ENCODE measurements at regions not wholly inside any gene's neighbourhood (a gene's known extent, or its start where the extent isn't known, plus 50 kb on each side); places are given as distances from the start of the nearest gene placed in this dataset.

DNA sequence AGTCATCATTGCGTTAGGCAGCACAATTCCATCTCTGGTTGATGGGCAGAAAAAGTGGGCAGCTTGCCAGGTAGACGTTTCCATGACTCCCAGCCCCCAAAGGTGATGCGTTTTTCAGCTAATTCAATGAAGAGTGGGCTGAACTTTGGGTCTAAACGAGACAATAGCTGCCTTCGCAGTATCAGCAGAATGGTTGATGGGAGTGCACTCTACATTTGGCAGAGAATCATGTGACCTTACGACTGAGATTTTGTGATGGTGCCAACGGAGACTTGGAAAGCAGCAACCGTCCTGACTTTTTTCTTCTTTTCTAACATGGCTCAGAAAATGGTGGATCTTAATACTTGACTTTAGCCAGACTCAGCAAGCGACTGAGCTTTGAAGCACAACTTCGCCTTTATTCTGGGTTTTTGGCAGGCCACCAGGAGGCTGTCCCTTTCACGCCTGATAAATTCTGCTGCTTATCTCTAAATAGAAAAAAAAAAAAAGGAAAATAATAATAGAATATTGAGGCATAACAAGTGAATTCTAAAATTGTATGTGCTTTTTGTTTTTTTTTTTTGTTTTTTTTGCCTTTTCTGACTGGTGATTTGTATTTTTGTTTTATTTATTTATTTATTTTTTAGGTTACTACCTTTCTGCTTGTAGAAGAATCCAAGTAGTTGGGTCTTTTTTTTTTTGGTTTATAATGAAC is 804.8 kb downstream of the USP25 start:
- no peak overlapping the region for H3K4me3 ChIP-seq (ENCODE audit: low read depth, low read length)
- TF ChIP-seq, protein P1, sequence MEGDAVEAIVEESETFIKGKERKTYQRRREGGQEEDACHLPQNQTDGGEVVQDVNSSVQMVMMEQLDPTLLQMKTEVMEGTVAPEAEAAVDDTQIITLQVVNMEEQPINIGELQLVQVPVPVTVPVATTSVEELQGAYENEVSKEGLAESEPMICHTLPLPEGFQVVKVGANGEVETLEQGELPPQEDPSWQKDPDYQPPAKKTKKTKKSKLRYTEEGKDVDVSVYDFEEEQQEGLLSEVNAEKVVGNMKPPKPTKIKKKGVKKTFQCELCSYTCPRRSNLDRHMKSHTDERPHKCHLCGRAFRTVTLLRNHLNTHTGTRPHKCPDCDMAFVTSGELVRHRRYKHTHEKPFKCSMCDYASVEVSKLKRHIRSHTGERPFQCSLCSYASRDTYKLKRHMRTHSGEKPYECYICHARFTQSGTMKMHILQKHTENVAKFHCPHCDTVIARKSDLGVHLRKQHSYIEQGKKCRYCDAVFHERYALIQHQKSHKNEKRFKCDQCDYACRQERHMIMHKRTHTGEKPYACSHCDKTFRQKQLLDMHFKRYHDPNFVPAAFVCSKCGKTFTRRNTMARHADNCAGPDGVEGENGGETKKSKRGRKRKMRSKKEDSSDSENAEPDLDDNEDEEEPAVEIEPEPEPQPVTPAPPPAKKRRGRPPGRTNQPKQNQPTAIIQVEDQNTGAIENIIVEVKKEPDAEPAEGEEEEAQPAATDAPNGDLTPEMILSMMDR (IDR thresholded peaks at IDR 0.05; ENCODE audit: insufficient read depth, low read length, poor library complexity, severe bottlenecking) = no peak
- no peak for DNase-seq (ENCODE audit: low read depth)
- H3K36me3 ChIP-seq (ENCODE audit: control insufficient read depth, insufficient read depth, low read length) = no peaks in the 10 kb centered on the region
- H3K27me3 ChIP-seq (ENCODE audit: control insufficient read depth, insufficient read depth, low read length) = no peaks in the 10 kb centered on the region

DNA sequence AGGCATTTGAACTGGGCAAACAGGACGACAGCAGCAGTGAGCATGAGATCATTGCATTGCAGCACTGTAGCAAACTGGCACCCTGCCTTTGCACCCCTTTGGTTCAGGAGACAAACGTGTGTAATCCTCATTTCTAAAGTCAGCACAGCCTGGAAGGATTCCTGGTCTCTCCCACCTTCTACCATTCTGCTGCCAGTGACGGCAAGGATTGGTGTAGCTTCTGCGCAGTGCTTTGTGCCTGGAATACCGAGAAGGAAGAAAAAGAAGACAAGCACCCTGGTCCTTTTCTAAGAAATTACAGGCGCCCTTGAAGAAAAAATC is 805.3 kb downstream of the USP25 start:
- no peak for DNase-seq (ENCODE audit: low read depth)
- TF ChIP-seq, protein P1 (IDR thresholded peaks at IDR 0.05; ENCODE audit: insufficient read depth, low read length, poor library complexity, severe bottlenecking) = no peak
- H3K27me3 ChIP-seq (ENCODE audit: control insufficient read depth, insufficient read depth, low read length) = no peaks in the 10 kb centered on the region
- no peak overlapping the region for H3K4me3 ChIP-seq (ENCODE audit: low read depth, low read length)
- no peaks in the 10 kb centered on the region for H3K36me3 ChIP-seq (ENCODE audit: control insufficient read depth, insufficient read depth, low read length)

GRCh38 chr21:16535626-16536025 is 805.8 kb downstream of the USP25 start:
- no peak for DNase-seq (ENCODE audit: low read depth)
- H3K27me3 ChIP-seq (ENCODE audit: control insufficient read depth, insufficient read depth, low read length) = no peaks in the 10 kb centered on the region
- no peaks in the 10 kb centered on the region for H3K36me3 ChIP-seq (ENCODE audit: control insufficient read depth, insufficient read depth, low read length)
- no peak overlapping the region for H3K4me3 ChIP-seq (ENCODE audit: low read depth, low read length)
- TF ChIP-seq, protein P1 (IDR thresholded peaks at IDR 0.05; ENCODE audit: insufficient read depth, low read length, poor library complexity, severe bottlenecking) = no peak

DNA sequence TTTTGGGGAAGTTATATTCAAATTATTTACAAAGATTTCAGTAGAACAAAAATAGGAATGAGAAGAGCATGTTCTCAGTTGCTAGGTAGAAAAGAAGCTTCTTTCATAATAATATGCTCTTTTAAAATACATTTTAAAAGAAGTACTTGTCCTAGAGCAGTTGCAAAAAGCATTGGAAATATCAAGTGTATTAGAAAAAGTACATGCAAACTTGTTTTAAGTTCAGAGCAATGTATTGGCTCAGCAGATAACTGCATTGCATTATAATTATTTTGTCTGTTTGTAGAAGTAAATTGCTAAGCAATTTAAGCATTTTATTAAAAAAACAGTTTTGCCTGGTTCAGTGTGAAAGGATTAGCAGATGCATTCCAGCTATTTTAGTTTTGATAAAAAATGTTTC is 806.4 kb downstream of the USP25 start:
- no peaks in the 10 kb centered on the region for H3K36me3 ChIP-seq (ENCODE audit: control insufficient read depth, insufficient read depth, low read length)
- H3K4me3 ChIP-seq (ENCODE audit: low read depth, low read length) = no peak overlapping the region
- no peak for DNase-seq (ENCODE audit: low read depth)
- TF ChIP-seq, protein P1 (IDR thresholded peaks at IDR 0.05; ENCODE audit: insufficient read depth, low read length, poor library complexity, severe bottlenecking) = no peak
- no peaks in the 10 kb centered on the region for H3K27me3 ChIP-seq (ENCODE audit: control insufficient read depth, insufficient read depth, low read length)

- Histone ChIP-seq H3K4me3 (ENCODE audit: low read depth, low read length) (no peak overlapping the region), H3K27me3 (ENCODE audit: control insufficient read depth, insufficient read depth, low read length) (no peaks in the 10 kb centered on the region)
- TF ChIP-seq, protein P1 (IDR thresholded peaks at IDR 0.05; ENCODE audit: insufficient read depth, low read length, poor library complexity, severe bottlenecking) = no peak
Observed at GRCh38 chr21:16536643-16537434, 807.1 kb downstream of the USP25 start.

More at GRCh38 chr21:16536643-16537434, 807.1 kb downstream of the USP25 start:
- DNase-seq (ENCODE audit: low read depth) = no peak
- H3K36me3 ChIP-seq (ENCODE audit: control insufficient read depth, insufficient read depth, low read length) = no peaks in the 10 kb centered on the region
